DOHH2 (cell line): ENCODE measurements at regions not wholly inside any gene's neighbourhood (a gene's known extent, or its start where the extent isn't known, plus 50 kb on each side); places are given as distances from the start of the nearest gene placed in this dataset.

Experiments used
- EZH2phosphoT487 ChIP-seq: fragments of 200-600 bp; sonication (generic); IDR thresholded peaks from 2 replicates; pipeline ENCODE4 v1.6.1; 2017; ENCODE audit warnings: borderline replicate concordance, mild to moderate bottlenecking, antibody characterized with exemption, low read length, moderate library complexity, mixed read lengths
- TF ChIP-seq, protein P1 (sequence below): fragments of 200-600 bp; sonication (generic); IDR thresholded peaks from one replicate; pipeline ENCODE4 v1.5.1; 2014; ENCODE audit warnings: antibody characterized with exemption, mild to moderate bottlenecking, low read depth, low read length; ENCODE audit not compliant: poor library complexity, severe bottlenecking

DNA sequence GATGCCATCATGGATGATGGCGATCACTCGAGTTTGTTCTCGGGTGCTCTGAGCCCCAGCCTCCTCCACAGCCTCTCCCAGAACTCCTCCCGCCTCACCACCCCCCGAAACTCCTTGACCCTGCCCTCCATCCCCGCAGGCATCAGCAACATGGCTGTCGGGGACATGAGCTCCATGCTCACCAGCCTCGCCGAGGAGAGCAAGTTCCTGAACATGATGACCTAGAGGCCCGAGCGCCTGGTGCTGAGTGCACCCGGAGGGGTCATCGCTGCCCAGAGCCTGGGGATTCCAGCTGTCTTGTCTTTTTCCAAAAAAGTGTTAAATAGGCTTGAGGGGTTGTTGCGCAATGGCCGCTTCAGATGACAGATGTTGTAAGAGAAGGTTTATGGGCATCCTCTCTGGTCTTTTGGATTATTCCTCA lies 254.8 kb downstream of the GLI2 start:
- TF ChIP-seq, protein P1, sequence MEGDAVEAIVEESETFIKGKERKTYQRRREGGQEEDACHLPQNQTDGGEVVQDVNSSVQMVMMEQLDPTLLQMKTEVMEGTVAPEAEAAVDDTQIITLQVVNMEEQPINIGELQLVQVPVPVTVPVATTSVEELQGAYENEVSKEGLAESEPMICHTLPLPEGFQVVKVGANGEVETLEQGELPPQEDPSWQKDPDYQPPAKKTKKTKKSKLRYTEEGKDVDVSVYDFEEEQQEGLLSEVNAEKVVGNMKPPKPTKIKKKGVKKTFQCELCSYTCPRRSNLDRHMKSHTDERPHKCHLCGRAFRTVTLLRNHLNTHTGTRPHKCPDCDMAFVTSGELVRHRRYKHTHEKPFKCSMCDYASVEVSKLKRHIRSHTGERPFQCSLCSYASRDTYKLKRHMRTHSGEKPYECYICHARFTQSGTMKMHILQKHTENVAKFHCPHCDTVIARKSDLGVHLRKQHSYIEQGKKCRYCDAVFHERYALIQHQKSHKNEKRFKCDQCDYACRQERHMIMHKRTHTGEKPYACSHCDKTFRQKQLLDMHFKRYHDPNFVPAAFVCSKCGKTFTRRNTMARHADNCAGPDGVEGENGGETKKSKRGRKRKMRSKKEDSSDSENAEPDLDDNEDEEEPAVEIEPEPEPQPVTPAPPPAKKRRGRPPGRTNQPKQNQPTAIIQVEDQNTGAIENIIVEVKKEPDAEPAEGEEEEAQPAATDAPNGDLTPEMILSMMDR, result no peak
- TF ChIP-seq EZH2phosphoT487, result no peak
